Neural progenitor cell (in vitro differentiated cells): ENCODE measurements at regions not wholly inside any gene's neighbourhood (a gene's known extent, or its start where the extent isn't known, plus 50 kb on each side); places are given as distances from the start of the nearest gene placed in this dataset.

Experiments
- EZH2 ChIP-seq: fragments of 200-600 bp; sonication (generic); IDR thresholded peaks from 2 replicates; pipeline ENCODE4 v1.6.1; 2017; ENCODE audit warnings: antibody characterized with exemption, mild to moderate bottlenecking, moderate library complexity
- TF ChIP-seq, protein P1 (sequence below): fragments of 200-600 bp; sonication (generic); IDR thresholded peaks from 2 replicates; pipeline ENCODE4 v1.5.1; 2017; ENCODE audit warnings: antibody characterized with exemption, mild to moderate bottlenecking

DNA sequence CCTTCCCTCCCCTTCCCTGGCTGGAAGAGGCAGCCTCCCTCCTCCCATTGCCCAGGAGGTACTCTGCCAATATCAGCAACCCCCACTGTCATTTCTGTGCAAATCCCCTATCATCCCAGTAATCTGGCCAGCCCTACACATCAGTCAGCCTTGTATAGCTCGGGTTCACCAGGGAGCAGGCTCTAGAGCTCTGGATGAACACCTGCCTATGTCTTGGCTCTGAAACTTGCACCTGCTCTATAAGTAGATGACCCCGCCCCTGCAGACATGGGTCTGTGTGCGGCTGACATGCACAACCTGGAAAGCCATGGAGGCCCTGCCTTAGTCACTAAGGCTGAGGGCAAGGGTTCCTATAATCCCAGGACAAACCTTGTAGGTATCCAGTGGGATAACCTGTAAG, 1042.9 kb downstream of the UQCRFS1 start:
- TF ChIP-seq, protein P1, sequence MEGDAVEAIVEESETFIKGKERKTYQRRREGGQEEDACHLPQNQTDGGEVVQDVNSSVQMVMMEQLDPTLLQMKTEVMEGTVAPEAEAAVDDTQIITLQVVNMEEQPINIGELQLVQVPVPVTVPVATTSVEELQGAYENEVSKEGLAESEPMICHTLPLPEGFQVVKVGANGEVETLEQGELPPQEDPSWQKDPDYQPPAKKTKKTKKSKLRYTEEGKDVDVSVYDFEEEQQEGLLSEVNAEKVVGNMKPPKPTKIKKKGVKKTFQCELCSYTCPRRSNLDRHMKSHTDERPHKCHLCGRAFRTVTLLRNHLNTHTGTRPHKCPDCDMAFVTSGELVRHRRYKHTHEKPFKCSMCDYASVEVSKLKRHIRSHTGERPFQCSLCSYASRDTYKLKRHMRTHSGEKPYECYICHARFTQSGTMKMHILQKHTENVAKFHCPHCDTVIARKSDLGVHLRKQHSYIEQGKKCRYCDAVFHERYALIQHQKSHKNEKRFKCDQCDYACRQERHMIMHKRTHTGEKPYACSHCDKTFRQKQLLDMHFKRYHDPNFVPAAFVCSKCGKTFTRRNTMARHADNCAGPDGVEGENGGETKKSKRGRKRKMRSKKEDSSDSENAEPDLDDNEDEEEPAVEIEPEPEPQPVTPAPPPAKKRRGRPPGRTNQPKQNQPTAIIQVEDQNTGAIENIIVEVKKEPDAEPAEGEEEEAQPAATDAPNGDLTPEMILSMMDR, result no peak
- no peak for TF ChIP-seq EZH2
